ENCODE measurements at regions not wholly inside any gene's neighbourhood (a gene's known extent, or its start where the extent isn't known, plus 50 kb on each side); places are given as distances from the start of the nearest gene placed in this dataset.

- Histone ChIP-seq H3K4me2 (ENCODE audit: low read length) (no peak overlapping the region), H3K36me3 (ENCODE audit: control insufficient read depth, insufficient read depth, low read length) (no peaks in the 10 kb centered on the region), H3K79me2 (no peaks in the 10 kb centered on the region), H2AFZ (no peak overlapping the region), H3K9me3 (ENCODE audit: control insufficient read depth, low read length) (no peaks in the 10 kb centered on the region), H3K9ac (no peak overlapping the region), H3K27me3 (ENCODE audit: control insufficient read depth, insufficient read depth, low read length) (no peaks in the 10 kb centered on the region), H3K4me1 (no peaks in the 10 kb centered on the region), H3K27ac (no peak overlapping the region), H3K4me3 (ENCODE audit: low read depth, low read length) (no peak overlapping the region)
- no peak for TF ChIP-seq CTCF (IDR thresholded peaks at IDR 0.05)
These were observed 257.9 kb upstream of the AMELY start for GRCh38 chrY:7169475-7169874.

- Histone ChIP-seq H3K79me2 (no peaks in the 10 kb centered on the region), H3K4me2 (ENCODE audit: low read length) (no peak overlapping the region), H2AFZ (no peak overlapping the region), H3K9me3 (ENCODE audit: control insufficient read depth, low read length) (no peaks in the 10 kb centered on the region), H3K9ac (no peak overlapping the region), H3K4me3 (ENCODE audit: low read depth, low read length) (no peak overlapping the region), H3K4me1 (no peaks in the 10 kb centered on the region), H3K27me3 (ENCODE audit: control insufficient read depth, insufficient read depth, low read length) (no peaks in the 10 kb centered on the region), H3K27ac (no peak overlapping the region), H3K36me3 (ENCODE audit: control insufficient read depth, insufficient read depth, low read length) (no peaks in the 10 kb centered on the region)
- no peak for TF ChIP-seq CTCF (IDR thresholded peaks at IDR 0.05)
These were observed 229.9 kb upstream of the AMELY start for GRCh38 chrY:7141477-7141876.
